Urothelium cell line (cell line): ENCODE measurements at regions not wholly inside any gene's neighbourhood (a gene's known extent, or its start where the extent isn't known, plus 50 kb on each side); places are given as distances from the start of the nearest gene placed in this dataset.
"Not testable (repeated sequence)": the region's sequence is repeated elsewhere in the genome, so short reads cannot be mapped to it uniquely, and the experiment has no call there.

Source experiments
- DNase-seq: peaks from one replicate; pipeline ENCODE4 v3.0.0; 2011; ENCODE audit warnings: low spot score, mixed read lengths
- FAIRE-seq: peaks from 2 replicates; lab custom pipeline; 2011; peaks lifted over from hg19 to GRCh38; lab: Jason Lieb, UNC

- no peak for DNase-seq
- FAIRE-seq = no peak
These were observed 1825.3 kb downstream of the SLITRK5 start for GRCh38 chr13:89496478-89496877.

- no peak for FAIRE-seq
- no peak for DNase-seq
These were observed 1826.5 kb downstream of the SLITRK5 start for GRCh38 chr13:89497658-89498057.

GRCh38 chr13:89502286-89502685, 1831.1 kb downstream of the SLITRK5 start:
- FAIRE-seq (no peak), DNase-seq (no peak)

- peak; percentile 47 for DNase-seq
- no peak for FAIRE-seq
These were observed 1832.8 kb upstream of the MIR17HG start for GRCh38 chr13:89514534-89515312.

GRCh38 chr13:89515948-89516347, 1831.5 kb upstream of the MIR17HG start:
- no peak for DNase-seq
- no peak for FAIRE-seq

- no peak for FAIRE-seq
- no peak for DNase-seq
These were observed 1829.0 kb upstream of the MIR17HG start for GRCh38 chr13:89518289-89519077.

- FAIRE-seq = no peak
- no peak for DNase-seq
These were observed 1827.0 kb upstream of the MIR17HG start for GRCh38 chr13:89520468-89520867.

- not testable (repeated sequence) for FAIRE-seq, DNase-seq
These were observed 1825.8 kb upstream of the MIR17HG start for GRCh38 chr13:89521672-89522071.

- no peak for DNase-seq
- FAIRE-seq = no peak
These were observed 1806.1 kb upstream of the MIR17HG start for GRCh38 chr13:89541091-89542030.

GRCh38 chr13:89550938-89551337, 1796.5 kb upstream of the MIR17HG start:
- FAIRE-seq = no peak
- DNase-seq = peak; percentile 4

GRCh38 chr13:89554801-89555200, 1792.7 kb upstream of the MIR17HG start:
- DNase-seq = no peak

GRCh38 chr13:89565476-89566100, 1781.9 kb upstream of the MIR17HG start:
- no peak for DNase-seq
- FAIRE-seq = no peak

More at GRCh38 chr13:89554801-89555200, 1792.7 kb upstream of the MIR17HG start:
- FAIRE-seq = no peak

GRCh38 chr13:89567025-89567424, 1780.5 kb upstream of the MIR17HG start:
- no peak for DNase-seq
- no peak for FAIRE-seq

- no peak for FAIRE-seq
- no peak for DNase-seq
These were observed 1779.2 kb upstream of the MIR17HG start for GRCh38 chr13:89568276-89568675.

GRCh38 chr13:89568746-89569145, 1778.7 kb upstream of the MIR17HG start:
- DNase-seq = no peak
- FAIRE-seq = no peak

- FAIRE-seq (no peak), DNase-seq (no peak)
These were observed 1775.8 kb upstream of the MIR17HG start for GRCh38 chr13:89571676-89572075.

GRCh38 chr13:89574077-89574476, 1773.4 kb upstream of the MIR17HG start:
- no peak for DNase-seq
- FAIRE-seq = no peak

- DNase-seq (no peak), FAIRE-seq (no peak)
These were observed 1770.2 kb upstream of the MIR17HG start for GRCh38 chr13:89577301-89577700.

GRCh38 chr13:89584058-89584620, 1763.3 kb upstream of the MIR17HG start:
- no peak for DNase-seq
- FAIRE-seq = no peak

- FAIRE-seq (no peak), DNase-seq (no peak)
These were observed 1744.8 kb upstream of the MIR17HG start for GRCh38 chr13:89602655-89603054.
